GM06990 (cell line): ENCODE measurements at regions not wholly inside any gene's neighbourhood (a gene's known extent, or its start where the extent isn't known, plus 50 kb on each side); places are given as distances from the start of the nearest gene placed in this dataset.
A peak's percentile ranks its signal among the peaks of the same experiment; 100 is the strongest.

Experiments
- DNase-seq: peaks from one replicate; pipeline ENCODE4 v3.0.0-alpha.2; 2011; ENCODE audit not compliant: insufficient read length; ENCODE audit errors: extremely low read depth
- H3K27me3 ChIP-seq: replicated peaks from 2 replicates; pipeline ENCODE4 v1.6.0; 2011; ENCODE audit warnings: low read length; ENCODE audit not compliant: control insufficient read depth, insufficient read depth
- H3K36me3 ChIP-seq: 2 replicates; pipeline ENCODE4 v1.5.1; 2011; ENCODE audit warnings: low read length; ENCODE audit not compliant: control insufficient read depth, insufficient read depth
- H3K4me3 ChIP-seq: replicated peaks from 2 replicates; pipeline ENCODE4 v1.5.1; 2011; ENCODE audit warnings: low read depth, mild to moderate bottlenecking, control low read depth, low read length
- TF ChIP-seq, protein P1 (sequence below): IDR thresholded peaks from 2 replicates; pipeline ENCODE4 v1.5.1; 2011; ENCODE audit warnings: low read length, control low read depth, mild to moderate bottlenecking, inconsistent platforms; ENCODE audit not compliant: insufficient read depth, poor library complexity, severe bottlenecking

DNA sequence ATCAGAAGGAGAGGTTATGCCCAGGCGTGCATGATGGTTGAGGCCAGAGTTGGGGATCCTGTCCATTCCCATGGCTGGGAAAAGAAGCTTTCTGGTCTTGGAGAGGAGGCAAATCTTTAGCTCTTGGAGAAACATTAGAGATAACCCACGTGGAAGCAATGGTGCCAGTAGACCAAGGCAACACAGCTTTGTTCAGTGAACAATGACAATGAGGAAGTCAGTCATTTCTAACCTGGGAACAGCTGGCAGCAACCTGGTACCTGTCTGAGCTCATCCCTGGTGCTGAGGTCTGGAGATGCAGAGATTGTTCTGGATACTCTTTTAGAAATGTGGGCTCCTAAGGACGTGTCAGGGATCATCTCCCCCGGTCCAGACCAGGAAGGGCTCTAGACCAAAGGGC is 76.7 kb upstream of the PAX1 start:
- H3K4me3 ChIP-seq, result no peak overlapping the region
- H3K36me3 ChIP-seq, result no peaks in the 10 kb centered on the region
- H3K27me3 ChIP-seq, result no peaks in the 10 kb centered on the region; the same call in 1 of the 2 replicates
- TF ChIP-seq, protein P1, sequence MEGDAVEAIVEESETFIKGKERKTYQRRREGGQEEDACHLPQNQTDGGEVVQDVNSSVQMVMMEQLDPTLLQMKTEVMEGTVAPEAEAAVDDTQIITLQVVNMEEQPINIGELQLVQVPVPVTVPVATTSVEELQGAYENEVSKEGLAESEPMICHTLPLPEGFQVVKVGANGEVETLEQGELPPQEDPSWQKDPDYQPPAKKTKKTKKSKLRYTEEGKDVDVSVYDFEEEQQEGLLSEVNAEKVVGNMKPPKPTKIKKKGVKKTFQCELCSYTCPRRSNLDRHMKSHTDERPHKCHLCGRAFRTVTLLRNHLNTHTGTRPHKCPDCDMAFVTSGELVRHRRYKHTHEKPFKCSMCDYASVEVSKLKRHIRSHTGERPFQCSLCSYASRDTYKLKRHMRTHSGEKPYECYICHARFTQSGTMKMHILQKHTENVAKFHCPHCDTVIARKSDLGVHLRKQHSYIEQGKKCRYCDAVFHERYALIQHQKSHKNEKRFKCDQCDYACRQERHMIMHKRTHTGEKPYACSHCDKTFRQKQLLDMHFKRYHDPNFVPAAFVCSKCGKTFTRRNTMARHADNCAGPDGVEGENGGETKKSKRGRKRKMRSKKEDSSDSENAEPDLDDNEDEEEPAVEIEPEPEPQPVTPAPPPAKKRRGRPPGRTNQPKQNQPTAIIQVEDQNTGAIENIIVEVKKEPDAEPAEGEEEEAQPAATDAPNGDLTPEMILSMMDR, result no peak
- no peak for DNase-seq

DNA sequence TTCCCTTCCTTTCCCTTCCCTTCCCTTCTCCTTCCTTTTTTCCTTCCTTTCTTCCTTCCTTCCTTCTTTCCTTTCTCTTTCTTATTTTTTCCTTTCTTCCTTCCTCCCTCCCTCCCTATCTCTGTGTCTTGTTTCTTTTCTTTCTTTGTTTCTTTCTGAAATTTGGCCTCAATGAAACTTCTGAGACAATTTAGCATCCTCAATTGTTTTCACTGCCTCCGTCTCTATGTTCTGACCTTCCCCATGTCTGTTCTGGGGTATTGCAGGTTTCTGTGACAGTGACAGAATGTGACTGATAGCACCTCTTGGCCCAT is 81.7 kb upstream of the PAX1 start:
- Histone ChIP-seq H3K4me3 (no peak overlapping the region), H3K27me3 (no peaks in the 10 kb centered on the region; the same call in 1 of the 2 replicates), H3K36me3 (no peaks in the 10 kb centered on the region)
- DNase-seq, result no peak
- TF ChIP-seq, protein P1, result no peak

DNA sequence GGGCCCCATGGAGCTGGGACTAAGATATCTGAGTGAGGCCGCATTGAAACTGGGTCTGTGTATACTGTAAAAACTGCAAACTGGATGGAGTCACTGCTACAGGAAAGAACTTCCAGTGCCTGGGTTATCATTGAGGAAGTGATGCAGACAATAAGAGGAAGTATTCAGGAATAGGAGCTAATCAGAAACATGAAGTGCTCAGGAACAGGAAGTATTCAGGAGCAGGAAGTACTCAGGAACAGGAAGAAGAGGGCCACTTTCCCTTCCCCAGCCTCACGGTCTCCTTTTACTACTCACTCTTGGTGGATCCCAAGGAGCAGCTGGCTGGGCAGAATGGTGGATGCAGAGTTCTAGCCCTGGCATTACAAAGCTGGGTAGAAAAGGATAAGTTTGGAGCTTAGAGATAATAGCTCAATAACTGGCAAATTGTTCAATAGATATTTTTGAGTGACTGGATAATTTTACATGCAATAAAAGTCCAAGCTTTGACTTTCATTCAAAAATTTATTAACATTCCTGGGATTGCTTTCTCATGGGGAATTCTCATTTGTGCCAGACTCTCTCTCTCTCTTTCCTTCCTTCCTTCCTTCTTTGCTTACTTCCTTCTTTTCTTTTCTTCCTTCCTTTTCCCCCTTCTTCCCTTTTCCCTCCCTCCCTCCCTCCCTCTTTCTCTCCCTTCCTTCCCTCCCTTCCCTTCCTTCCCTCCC is 82.2 kb upstream of the PAX1 start:
- Histone ChIP-seq H3K36me3 (no peaks in the 10 kb centered on the region), H3K27me3 (no peaks in the 10 kb centered on the region), H3K4me3 (no peak overlapping the region)
- DNase-seq, result no peak
- TF ChIP-seq, protein P1, result no peak

DNA sequence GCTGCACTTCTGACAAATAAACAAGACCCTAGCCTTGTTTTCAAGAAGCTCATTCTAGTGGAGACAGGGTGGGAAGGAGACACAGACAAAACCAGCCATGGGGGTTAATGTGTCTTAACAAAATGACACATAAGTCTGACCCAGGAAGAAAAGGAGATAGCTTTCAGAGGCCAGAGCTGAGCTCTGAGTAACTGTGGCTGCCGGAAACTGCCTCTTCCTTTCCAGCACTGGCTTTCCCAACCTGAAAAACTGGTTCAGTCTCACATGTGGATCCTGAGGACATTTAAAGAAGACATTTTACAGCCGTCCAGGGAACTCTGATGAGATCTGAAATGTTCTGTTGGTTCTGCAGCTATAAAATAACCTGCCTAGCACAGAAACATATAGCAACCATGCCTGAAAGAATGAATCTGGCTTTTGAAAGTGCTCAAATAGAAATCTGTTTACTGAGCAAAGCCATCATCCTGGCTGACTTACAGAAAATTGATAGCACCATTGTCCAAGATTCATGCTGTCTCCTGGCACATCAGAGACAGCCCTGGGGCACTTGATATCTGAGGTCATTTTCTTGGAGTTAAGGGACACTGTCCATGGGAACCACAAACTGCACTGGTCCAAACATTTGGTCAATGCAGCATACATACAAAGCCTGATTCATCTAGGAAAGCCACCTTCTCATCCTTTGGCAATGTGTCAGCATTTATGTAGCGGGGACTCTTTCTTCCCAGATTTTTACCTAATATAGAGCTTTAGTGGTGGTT is 83.2 kb upstream of the PAX1 start:
- Histone ChIP-seq H3K4me3 (no peak overlapping the region), H3K27me3 (no peaks in the 10 kb centered on the region), H3K36me3 (no peaks in the 10 kb centered on the region)
- no peak for DNase-seq
- TF ChIP-seq, protein P1, result no peak

- DNase-seq, result peak; percentile 12
- no peaks in the 10 kb centered on the region for H3K36me3 ChIP-seq
- peak overlapping the region; percentile 32; the same call in 1 of the 2 replicates for H3K4me3 ChIP-seq
- TF ChIP-seq, protein P1, result no peak
- no peaks in the 10 kb centered on the region for H3K27me3 ChIP-seq
Observed at GRCh38 chr20:21618759-21619416, 86.6 kb upstream of the PAX1 start.
